Liver (tissue), 7 donors: ENCODE measurements at regions not wholly inside any gene's neighbourhood (a gene's known extent, or its start where the extent isn't known, plus 50 kb on each side); places are given as distances from the start of the nearest gene placed in this dataset.
"Not testable (repeated sequence)": the region's sequence is repeated elsewhere in the genome, so short reads cannot be mapped to it uniquely, and the experiment has no call there.

Source experiments
- DNase-seq: peaks from one replicate; pipeline ENCODE4 v3.0.0-alpha.2; 2017; ENCODE audit warnings: low spot score
- H3K27ac ChIP-seq, 2 donors: one replicate each; pipeline ENCODE4 v1.7.0; 2013; ENCODE audit warnings: inconsistent platforms in 2 of 2, low read length in 2 of 2, control low read depth in 1 of 2, low read depth in 1 of 2, mild to moderate bottlenecking in 1 of 2
- H3K27me3 ChIP-seq, 4 donors: one replicate each; pipeline versions ENCODE4 v1.6.1 to v1.7.0; 2013; ENCODE audit warnings: low read length in 3 of 4, inconsistent platforms in 1 of 4, mild to moderate bottlenecking in 1 of 4, moderate library complexity in 1 of 4; ENCODE audit not compliant: control insufficient read depth in 4 of 4, insufficient read depth in 4 of 4
- H3K36me3 ChIP-seq, 4 donors: one replicate each; pipeline versions ENCODE4 v1.6.1 to v1.7.0; 2013; ENCODE audit warnings: low read length in 3 of 4, mild to moderate bottlenecking in 3 of 4, low read depth in 1 of 4, moderate library complexity in 1 of 4; ENCODE audit not compliant: control insufficient read depth in 4 of 4, insufficient read depth in 3 of 4
- H3K4me1 ChIP-seq, 4 donors: one replicate each; pipeline versions ENCODE4 v1.6.1 to v1.7.0; 2013; ENCODE audit warnings: low read length in 3 of 4, mild to moderate bottlenecking in 3 of 4, moderate library complexity in 1 of 4; ENCODE audit not compliant: control insufficient read depth in 4 of 4, insufficient read depth in 4 of 4
- H3K4me3 ChIP-seq, 3 donors: one replicate each; pipeline versions ENCODE4 v1.6.1 to v1.7.0; 2013; ENCODE audit warnings: low read length in 3 of 3, control low read depth in 1 of 3, low read depth in 1 of 3, mild to moderate bottlenecking in 1 of 3
- H3K9ac ChIP-seq, 2 donors: one replicate each; pipeline ENCODE4 v1.7.0; 2013; ENCODE audit warnings: low read length in 2 of 2, mild to moderate bottlenecking in 2 of 2, moderate library complexity in 2 of 2, control low read depth in 1 of 2, low read depth in 1 of 2
- H3K9me3 ChIP-seq, 4 donors: one replicate each; pipeline versions ENCODE4 v1.6.1 to v1.7.0; 2013; ENCODE audit warnings: low read length in 3 of 4; ENCODE audit not compliant: control insufficient read depth in 4 of 4
- EGR1 ChIP-seq, 2 donors: IDR thresholded peaks; 2 replicates each; pipeline ENCODE4 v1.6.1; 2016 to 2018; ENCODE audit warnings: antibody characterized with exemption in 2 of 2, low read depth in 2 of 2
- FOXA1 ChIP-seq: IDR thresholded peaks from 2 replicates; pipeline ENCODE4 v1.6.1; 2016; ENCODE audit warnings: antibody characterized with exemption
- FOXA2 ChIP-seq: IDR thresholded peaks from 2 replicates; pipeline ENCODE4 v1.6.1; 2016; ENCODE audit warnings: antibody characterized with exemption
- HNF4G ChIP-seq: IDR thresholded peaks from 2 replicates; pipeline ENCODE4 v1.6.1; 2016; ENCODE audit warnings: antibody characterized with exemption
- JUND ChIP-seq, 2 donors: IDR thresholded peaks; 2 replicates each; pipeline ENCODE4 v1.6.1; 2016; ENCODE audit warnings: antibody characterized with exemption in 2 of 2
- RAD21 ChIP-seq, 2 donors: IDR thresholded peaks; 2 replicates each; pipeline ENCODE4 v1.6.1; 2016; ENCODE audit warnings: antibody characterized with exemption in 2 of 2, mild to moderate bottlenecking in 2 of 2
- YY1 ChIP-seq: IDR thresholded peaks from 2 replicates; pipeline ENCODE4 v1.6.1; 2016; ENCODE audit warnings: antibody characterized with exemption, mild to moderate bottlenecking
- WGBS: extraction: QIAGEN DNeasy Blood & Tissue Kit; methylation state at CpG from one replicate; pipeline ENCODE4 v1.1.7; 2013; 5-methylcytosine and 5-hydroxymethylcytosine counted together
- TF ChIP-seq, protein P1 (sequence below): IDR thresholded peaks from 2 replicates; pipeline ENCODE4 v1.6.1; 2016; ENCODE audit warnings: antibody characterized with exemption, mild to moderate bottlenecking
- TF ChIP-seq, protein P2 (sequence below): IDR thresholded peaks from 2 replicates; pipeline ENCODE4 v1.6.1; 2016; ENCODE audit warnings: antibody characterized with exemption
- donor health status: healthy.
- donor health status: healthy.
- donor health status: healthy.
- donor health status: healthy.

DNA sequence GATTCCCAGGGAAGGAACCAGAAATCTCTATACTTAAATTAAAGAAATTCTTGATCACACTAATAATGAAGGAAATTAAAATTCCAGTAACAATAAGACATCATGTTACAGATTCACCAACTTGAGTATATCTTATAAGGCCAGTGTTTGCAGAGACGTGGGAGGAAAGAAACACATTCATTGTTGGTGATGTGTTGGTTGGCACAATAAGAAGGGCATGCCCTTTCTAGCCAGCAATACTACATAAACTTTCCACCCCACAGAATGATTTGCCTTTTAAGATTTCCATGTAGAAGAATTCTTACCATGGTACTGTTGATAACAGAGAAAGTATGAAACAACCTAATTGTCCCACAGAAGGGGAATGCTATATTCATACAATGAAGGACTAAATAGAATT, 581.5 kb downstream of the STIM2 start:
- no peaks in the 10 kb centered on the region for H3K27me3 ChIP-seq
- no peak overlapping the region for H3K27ac ChIP-seq
- no peak for DNase-seq
- no peak overlapping the region for H3K9ac ChIP-seq
- H3K4me3 ChIP-seq = no peak overlapping the region
- TF ChIP-seq RAD21 (IDR thresholded peaks at IDR 0.05) = no peak
- no peak for TF ChIP-seq FOXA2
- TF ChIP-seq, protein P1, sequence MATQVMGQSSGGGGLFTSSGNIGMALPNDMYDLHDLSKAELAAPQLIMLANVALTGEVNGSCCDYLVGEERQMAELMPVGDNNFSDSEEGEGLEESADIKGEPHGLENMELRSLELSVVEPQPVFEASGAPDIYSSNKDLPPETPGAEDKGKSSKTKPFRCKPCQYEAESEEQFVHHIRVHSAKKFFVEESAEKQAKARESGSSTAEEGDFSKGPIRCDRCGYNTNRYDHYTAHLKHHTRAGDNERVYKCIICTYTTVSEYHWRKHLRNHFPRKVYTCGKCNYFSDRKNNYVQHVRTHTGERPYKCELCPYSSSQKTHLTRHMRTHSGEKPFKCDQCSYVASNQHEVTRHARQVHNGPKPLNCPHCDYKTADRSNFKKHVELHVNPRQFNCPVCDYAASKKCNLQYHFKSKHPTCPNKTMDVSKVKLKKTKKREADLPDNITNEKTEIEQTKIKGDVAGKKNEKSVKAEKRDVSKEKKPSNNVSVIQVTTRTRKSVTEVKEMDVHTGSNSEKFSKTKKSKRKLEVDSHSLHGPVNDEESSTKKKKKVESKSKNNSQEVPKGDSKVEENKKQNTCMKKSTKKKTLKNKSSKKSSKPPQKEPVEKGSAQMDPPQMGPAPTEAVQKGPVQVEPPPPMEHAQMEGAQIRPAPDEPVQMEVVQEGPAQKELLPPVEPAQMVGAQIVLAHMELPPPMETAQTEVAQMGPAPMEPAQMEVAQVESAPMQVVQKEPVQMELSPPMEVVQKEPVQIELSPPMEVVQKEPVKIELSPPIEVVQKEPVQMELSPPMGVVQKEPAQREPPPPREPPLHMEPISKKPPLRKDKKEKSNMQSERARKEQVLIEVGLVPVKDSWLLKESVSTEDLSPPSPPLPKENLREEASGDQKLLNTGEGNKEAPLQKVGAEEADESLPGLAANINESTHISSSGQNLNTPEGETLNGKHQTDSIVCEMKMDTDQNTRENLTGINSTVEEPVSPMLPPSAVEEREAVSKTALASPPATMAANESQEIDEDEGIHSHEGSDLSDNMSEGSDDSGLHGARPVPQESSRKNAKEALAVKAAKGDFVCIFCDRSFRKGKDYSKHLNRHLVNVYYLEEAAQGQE = no peak
- no peak for TF ChIP-seq JUND (IDR thresholded peaks at IDR 0.05)
- TF ChIP-seq YY1 = no peak
- no peak for TF ChIP-seq FOXA1
- TF ChIP-seq, protein P2, sequence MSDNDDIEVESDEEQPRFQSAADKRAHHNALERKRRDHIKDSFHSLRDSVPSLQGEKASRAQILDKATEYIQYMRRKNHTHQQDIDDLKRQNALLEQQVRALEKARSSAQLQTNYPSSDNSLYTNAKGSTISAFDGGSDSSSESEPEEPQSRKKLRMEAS = no peak
- H3K9me3 ChIP-seq = no peaks in the 10 kb centered on the region
- H3K36me3 ChIP-seq = no peaks in the 10 kb centered on the region
- H3K4me1 ChIP-seq = no peaks in the 10 kb centered on the region
- 47% methylated on average over 1 of the region's 1 CpG for WGBS

DNA sequence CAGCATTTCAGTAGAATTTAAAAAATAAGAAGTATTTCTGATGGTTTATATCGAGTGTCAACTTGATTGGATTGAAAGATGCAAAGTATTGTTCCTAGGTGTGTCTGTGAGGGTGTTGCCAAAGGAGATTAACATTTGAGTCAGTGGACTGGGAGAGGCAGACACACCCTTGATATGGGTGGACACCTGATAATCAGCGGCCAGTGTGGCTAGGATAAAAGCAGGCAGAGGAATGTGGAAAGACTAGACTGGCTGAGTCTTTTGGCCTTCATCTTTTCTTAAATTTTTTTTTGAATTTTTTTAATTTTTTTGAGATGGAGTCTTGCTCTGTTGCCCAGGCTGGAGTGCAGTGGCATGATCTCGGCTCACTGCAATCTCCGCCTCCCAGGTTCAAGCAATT, 582.0 kb downstream of the STIM2 start:
- H3K27ac ChIP-seq, H3K27me3 ChIP-seq, H3K36me3 ChIP-seq, H3K4me1 ChIP-seq, H3K9me3 ChIP-seq, H3K9ac ChIP-seq, H3K4me3 ChIP-seq, DNase-seq: not testable (repeated sequence)
- 73% methylated on average over 4 of the region's 4 CpGs for WGBS

DNA sequence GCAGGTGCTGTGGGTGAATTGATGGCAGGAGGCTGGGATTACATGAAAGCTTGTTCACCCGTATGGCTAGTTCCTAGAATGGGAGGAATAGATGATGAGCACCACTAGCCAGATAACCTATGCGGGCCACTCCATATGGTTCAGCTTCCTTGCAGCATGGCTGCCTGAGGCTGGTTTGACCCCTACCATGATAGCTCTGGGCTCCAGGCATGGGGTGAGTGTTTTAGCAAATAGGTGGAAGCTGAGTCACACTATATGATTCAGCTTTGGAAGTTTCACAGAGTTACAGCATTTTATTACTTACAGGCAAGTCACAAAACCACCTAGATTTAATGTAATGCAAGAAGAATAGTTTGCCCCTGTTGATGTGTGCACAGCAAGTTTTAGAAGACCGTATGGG, 603.2 kb downstream of the STIM2 start:
- no peak overlapping the region for H3K9ac ChIP-seq
- DNase-seq = no peak
- H3K36me3 ChIP-seq = no peaks in the 10 kb centered on the region
- no peaks in the 10 kb centered on the region for H3K9me3 ChIP-seq
- no peak overlapping the region for H3K27ac ChIP-seq
- TF ChIP-seq HNF4G = no peak
- TF ChIP-seq, protein P1 = no peak
- no peak for TF ChIP-seq EGR1 (IDR thresholded peaks at IDR 0.05; ENCODE audit: low read depth in 2 of 2)
- TF ChIP-seq YY1 = no peak
- no peak overlapping the region for H3K4me3 ChIP-seq
- H3K27me3 ChIP-seq = no peaks in the 10 kb centered on the region
- WGBS = 73% methylated on average over 3 of the region's 3 CpGs
- no peaks in the 10 kb centered on the region for H3K4me1 ChIP-seq
